ENCODE measurements at regions not wholly inside any gene's neighbourhood (a gene's known extent, or its start where the extent isn't known, plus 50 kb on each side); places are given as distances from the start of the nearest gene placed in this dataset.
"Not testable (repeated sequence)": the region's sequence is repeated elsewhere in the genome, so short reads cannot be mapped to it uniquely, and the experiment has no call there.

GRCh38 chr2:51981783-51982182 is 949.9 kb upstream of the NRXN1 start:
- no peak for DNase-seq (ENCODE audit: low read depth in 4 of 4, low spot score in 1 of 4)

DNA sequence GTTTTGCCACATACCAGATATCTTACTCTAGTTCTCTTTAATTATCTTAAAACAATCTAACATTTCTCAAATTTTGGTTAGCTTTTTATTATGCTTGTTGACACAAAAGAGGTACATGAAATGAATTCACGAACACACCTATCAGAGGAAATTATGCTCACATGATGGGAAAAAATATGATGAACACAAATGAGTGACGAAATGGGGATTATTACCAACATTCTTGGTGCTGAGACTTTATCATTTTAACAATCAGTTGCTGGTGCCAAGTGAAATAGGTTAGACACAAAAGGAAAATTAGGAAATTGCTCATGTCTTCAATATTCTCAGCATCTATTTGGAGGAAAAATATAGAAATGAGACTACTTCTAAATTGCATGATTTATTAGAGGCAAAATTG is 944.7 kb upstream of the NRXN1 start:
- no peak for DNase-seq (ENCODE audit: low read depth in 4 of 4, low spot score in 1 of 4)

DNA sequence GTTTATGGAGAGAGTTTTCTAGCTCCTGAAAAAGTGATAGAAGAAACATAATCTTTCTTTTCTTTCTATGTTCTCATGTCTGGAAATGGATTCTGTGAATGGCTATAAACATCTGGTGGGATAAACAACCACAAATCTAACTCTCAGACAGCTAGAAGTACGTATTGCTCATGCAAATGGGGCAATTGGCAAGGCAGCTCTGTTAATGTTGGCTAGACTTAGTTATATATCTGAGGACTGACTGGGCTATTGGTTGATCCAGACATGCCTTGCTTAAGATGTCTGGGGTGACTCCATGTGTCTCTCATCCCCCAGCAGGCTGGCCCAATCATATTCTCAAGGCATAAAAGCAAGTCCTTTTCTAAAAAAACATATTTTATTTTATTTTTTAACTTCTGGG is 939.2 kb upstream of the NRXN1 start:
- DNase-seq (ENCODE audit: low read depth in 4 of 4, low spot score in 1 of 4), result no peak

- no peak for DNase-seq (ENCODE audit: low read depth in 4 of 4, low spot score in 1 of 4)
These were observed 937.4 kb upstream of the NRXN1 start for GRCh38 chr2:51969347-51969746.

DNA sequence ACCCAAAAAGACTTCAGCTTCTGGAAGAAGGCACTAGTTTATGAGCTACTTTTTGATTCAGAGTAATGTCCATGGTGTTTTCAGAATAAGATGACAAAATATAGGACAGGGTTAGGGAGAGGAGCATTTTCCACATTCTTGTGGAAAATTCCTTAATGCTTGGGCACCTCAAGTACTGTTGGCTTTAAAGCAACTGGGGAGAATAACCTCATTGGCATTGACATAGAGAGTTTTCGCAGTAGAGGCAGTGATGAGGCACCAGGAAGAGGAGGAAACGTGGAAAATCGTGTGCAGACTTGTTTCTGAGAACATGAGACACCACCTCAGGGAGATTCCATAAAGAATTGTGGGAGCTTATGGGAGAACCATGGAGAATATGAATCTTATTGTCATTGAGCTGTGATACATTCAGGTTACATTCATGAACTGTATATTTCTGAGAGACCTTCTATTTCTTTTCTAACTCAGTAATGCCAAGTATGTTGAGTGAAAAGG is 929.0 kb upstream of the NRXN1 start:
- DNase-seq (ENCODE audit: low read depth in 4 of 4, low spot score in 1 of 4), result no peak

- no peak for DNase-seq (ENCODE audit: low read depth in 4 of 4, low spot score in 1 of 4)
These were observed 928.3 kb upstream of the NRXN1 start for GRCh38 chr2:51960281-51960680.

GRCh38 chr2:51959696-51960095 is 927.8 kb upstream of the NRXN1 start:
- no peak for DNase-seq (ENCODE audit: low read depth in 4 of 4, low spot score in 1 of 4)

DNA sequence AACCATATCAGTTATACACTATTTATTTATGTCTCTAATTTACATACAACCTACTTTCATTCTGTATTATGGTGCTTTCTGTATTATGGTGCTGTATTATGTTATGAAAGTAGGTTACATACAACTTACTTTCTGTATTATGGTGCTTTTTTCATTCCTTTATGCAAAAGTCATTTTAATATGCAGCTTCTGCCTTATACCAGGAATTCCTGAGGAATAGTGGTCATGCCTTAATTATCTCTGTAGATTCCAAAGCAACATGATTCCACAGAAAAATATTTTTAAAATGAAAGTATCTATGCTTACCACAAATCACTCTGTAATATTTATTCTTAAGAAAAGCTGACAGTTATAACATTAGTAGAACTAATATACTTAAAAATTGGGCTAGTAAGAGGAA is 922.0 kb upstream of the NRXN1 start:
- DNase-seq (ENCODE audit: low read depth in 4 of 4, low spot score in 1 of 4), result no peak

DNA sequence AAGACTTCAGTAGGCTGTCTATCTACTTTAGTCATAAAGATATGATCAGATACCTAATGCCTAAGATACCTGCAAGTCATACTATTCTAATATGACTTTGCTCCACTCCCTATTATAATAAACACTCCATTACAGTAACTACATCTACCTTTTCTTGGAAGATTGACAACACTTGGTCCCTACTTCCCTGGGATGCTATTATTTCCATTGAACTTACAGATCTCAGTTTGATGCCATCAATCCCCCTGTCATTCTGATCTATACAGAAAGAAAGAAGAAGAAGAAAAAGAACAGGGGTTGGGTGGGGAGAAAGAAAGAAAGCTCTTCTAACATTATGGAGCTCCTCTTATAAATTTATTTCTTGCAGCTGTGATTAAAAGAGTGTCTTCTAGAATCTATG is 889.1 kb upstream of the NRXN1 start:
- no peak for DNase-seq (ENCODE audit: low read depth in 4 of 4, low spot score in 1 of 4)

DNA sequence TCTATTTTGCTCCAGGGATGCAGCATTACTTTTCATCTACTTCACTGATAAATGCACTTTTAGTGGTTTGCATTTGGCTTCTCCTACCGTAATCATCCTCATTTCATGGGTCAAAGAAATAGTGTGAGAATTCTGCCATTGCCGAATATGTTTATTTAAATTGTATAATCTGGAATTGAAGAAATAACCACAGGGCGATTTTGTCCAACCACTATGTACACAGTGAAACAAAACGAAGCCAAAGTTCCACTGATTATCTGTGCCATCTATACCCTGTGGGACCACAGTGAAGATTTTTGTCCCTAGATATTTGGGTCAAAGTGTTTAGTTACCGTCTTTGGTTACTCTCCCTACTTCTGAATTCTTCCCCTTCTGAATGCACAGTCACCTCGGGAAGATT is 888.6 kb upstream of the NRXN1 start:
- no peak for DNase-seq (ENCODE audit: low read depth in 4 of 4, low spot score in 1 of 4)

DNA sequence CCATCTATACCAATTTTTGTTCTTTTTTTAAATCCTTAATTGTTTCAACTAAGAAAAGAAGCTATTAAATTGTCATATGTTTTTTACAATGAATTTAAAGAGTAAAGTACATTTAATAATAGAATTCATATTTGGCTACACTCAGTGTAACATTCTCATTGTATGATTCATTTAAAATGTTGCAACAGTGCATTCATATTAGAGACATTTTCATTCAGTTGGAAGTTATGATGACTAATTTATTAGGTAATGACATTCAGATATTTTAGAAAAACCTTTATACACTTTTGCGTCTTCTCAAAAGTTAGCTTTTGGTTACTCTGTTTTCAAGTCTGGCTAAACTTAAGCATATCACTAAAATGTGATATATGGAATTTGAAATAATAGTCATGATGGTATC is 887.5 kb upstream of the NRXN1 start:
- no peak for DNase-seq (ENCODE audit: low read depth in 4 of 4, low spot score in 1 of 4)

GRCh38 chr2:51918113-51918512 is 886.2 kb upstream of the NRXN1 start:
- no peak for DNase-seq (ENCODE audit: low read depth in 4 of 4, low spot score in 1 of 4)

DNA sequence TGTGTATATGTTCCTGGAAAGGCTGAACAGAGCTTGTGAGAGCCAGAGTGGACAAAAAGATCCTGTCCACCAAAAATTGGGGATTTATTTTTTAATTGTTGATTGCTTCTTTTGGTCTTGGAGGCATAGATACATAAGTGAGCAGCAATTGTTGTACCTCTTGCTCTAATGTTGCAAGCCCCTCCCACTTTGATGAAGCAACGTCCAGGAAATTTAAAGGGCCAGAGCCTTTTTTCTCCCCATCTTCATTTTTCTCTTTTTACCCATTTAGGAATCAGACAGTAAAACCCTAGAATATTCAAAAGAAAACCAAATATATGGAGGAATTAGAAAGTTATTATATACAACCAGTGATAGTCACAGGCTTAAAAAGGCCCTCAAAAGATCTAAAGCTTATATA is 871.8 kb upstream of the NRXN1 start:
- no peak for DNase-seq (ENCODE audit: low read depth in 4 of 4, low spot score in 1 of 4)

- no peak for DNase-seq (ENCODE audit: low read depth in 4 of 4, low spot score in 1 of 4)
These were observed 867.7 kb upstream of the NRXN1 start for GRCh38 chr2:51899643-51900042.

- DNase-seq (ENCODE audit: low read depth in 4 of 4, low spot score in 1 of 4), result not testable (repeated sequence)
These were observed 862.7 kb upstream of the NRXN1 start for GRCh38 chr2:51894584-51894983.

DNA sequence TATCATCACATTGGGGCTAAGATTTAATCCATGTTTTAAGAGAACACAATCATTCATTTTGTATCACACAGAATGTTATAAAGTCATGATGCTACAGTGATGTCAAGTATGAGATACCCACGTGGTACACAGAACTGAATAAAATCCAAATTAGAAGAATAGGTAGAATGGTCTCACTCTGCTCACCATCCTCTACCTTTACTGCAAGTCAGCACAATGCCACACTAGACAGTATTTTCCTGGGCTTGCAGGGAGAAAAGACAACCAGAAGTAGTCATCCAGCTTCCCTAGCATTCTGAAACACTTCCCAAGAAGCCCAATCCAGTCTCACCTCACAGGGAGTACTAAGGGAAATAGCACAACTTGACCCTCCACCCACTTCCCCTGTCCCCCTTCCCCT is 856.2 kb upstream of the NRXN1 start:
- DNase-seq (ENCODE audit: low read depth in 4 of 4, low spot score in 1 of 4), result no peak

DNA sequence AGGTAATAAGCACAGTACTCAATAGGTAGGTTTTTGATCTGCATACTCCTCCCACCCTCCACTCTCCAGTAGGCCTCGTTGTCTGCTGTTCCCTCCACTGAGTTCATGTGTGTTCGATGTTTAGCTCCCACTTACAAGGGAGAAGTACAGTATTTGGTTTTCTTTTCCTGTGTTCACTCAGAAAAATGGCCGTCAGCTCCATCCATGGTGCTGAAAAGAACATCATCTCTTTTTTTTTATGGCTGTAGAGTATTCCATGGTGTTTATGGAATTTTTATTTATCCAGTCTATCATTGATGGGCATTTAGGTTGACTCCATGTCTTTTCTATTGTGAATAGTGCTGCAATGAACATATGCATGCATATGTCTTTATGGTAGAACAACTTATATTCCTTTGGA is 849.7 kb upstream of the NRXN1 start:
- DNase-seq (ENCODE audit: low read depth in 4 of 4, low spot score in 1 of 4), result no peak

GRCh38 chr2:51880153-51880552 is 848.2 kb upstream of the NRXN1 start:
- no peak for DNase-seq (ENCODE audit: low read depth in 4 of 4, low spot score in 1 of 4)

- DNase-seq (ENCODE audit: low read depth in 4 of 4, low spot score in 1 of 4), result no peak
These were observed 834.4 kb upstream of the NRXN1 start for GRCh38 chr2:51866361-51866760.

GRCh38 chr2:51859260-51859659 is 827.3 kb upstream of the NRXN1 start:
- no peak for DNase-seq (ENCODE audit: low read depth in 4 of 4, low spot score in 1 of 4)

DNA sequence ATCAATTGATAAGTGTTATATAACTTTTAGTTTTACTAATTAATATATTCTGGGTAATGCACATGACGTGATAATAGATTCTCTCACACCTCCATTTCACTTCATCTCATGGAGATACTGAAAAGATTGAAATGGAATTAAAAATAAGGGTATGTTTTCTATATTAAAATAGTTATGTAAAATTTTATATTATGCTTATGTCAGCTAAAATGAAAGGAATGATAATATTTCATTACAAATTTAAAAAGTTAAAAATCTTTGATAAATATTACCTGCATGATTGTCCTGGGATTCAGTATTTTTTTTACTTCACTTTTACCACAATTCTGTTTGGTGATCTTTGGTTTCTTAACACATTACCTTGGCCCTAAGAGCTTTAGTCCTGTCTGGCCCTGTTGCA is 823.8 kb upstream of the NRXN1 start:
- DNase-seq (ENCODE audit: low read depth in 4 of 4, low spot score in 1 of 4), result no peak

DNA sequence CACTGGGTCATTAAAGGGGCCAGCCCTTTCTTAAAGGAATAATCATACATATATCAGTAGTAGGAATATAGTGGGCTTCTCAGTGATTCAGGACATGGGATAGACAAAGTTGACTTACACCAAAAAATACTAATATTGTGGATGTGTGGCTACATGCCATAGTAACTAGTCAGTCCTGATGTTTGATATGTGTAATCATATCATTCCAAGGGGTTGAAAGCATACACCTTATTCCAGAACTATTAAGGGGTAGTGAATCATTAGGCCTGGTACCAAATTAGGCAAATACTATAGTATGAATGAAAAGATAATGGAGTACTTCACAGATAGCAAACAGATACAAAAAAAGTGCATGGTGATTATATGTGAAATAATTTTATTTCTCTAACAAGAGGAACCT is 814.9 kb upstream of the NRXN1 start:
- DNase-seq (ENCODE audit: low read depth in 4 of 4, low spot score in 1 of 4), result no peak

GRCh38 chr2:51846018-51846417 is 814.1 kb upstream of the NRXN1 start:
- no peak for DNase-seq (ENCODE audit: low read depth in 4 of 4, low spot score in 1 of 4)

DNA sequence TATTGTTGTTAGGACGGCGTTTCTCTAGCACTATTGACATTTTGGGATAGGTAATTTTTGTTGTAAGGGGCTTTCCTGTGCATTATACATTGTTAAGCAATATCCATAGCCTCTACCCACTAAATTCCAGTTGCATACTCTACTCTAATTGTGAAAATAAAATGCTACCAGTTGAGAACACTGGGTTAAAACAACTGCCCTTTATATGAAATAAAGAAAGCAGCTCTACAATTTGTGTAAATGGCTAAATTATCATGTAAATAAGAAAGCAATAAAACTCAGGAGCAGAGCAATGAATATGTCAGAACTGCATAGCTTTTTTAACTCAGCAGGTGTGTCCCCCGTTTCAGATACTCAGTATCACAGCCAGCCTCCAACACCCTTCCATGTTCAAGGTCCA is 812.7 kb upstream of the NRXN1 start:
- no peak for DNase-seq (ENCODE audit: low read depth in 4 of 4, low spot score in 1 of 4)

Measured in stimulated activated CD4-positive, alpha-beta T cell treated with anti-CD3 and anti-CD28 coated beads, Interleukin-1b, Interleukin-23, amount 100 ng/mL, for 24 hours (primary cell).